Astrocyte (in vitro differentiated cells and primary cell): ENCODE measurements at regions not wholly inside any gene's neighbourhood (a gene's known extent, or its start where the extent isn't known, plus 50 kb on each side); places are given as distances from the start of the nearest gene placed in this dataset.

Experiments
- CTCF ChIP-seq: IDR thresholded peaks from 2 replicates; pipeline ENCODE4 v1.5.1; 2011; ENCODE audit warnings: low read depth, mild to moderate bottlenecking, inconsistent platforms, low read length, moderate library complexity; ENCODE audit not compliant: insufficient read depth
- EZH2 ChIP-seq: IDR thresholded peaks from 2 replicates; pipeline ENCODE4 v1.6.1; 2012; ENCODE audit warnings: mild to moderate bottlenecking, low read length, inconsistent platforms; ENCODE audit not compliant: insufficient read depth

DNA sequence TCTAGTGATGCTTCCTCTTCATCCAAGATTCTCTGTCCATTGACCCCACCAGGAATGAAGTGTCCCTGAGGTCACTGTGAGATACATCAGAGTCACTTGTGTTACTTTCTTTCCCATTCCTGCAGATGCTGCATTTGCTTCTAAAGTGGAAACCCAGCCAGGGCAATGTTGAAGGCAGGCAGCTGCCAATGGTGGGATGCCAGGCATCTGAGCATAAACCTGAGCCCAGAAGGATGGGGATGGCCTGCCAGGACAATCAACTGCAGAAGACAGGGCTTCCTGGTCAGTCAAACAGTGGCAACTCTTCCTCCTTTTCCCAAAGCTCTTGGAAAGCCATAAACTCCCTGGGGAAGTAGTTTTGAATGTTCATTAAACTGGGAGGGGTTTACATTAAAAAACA is 178.0 kb upstream of the TMEM132C start:
- no peak for TF ChIP-seq CTCF
- no peak for TF ChIP-seq EZH2
